Naive thymus-derived CD4-positive, alpha-beta T cell (primary cell): ENCODE measurements at regions not wholly inside any gene's neighbourhood (a gene's known extent, or its start where the extent isn't known, plus 50 kb on each side); places are given as distances from the start of the nearest gene placed in this dataset.

Experiments used
- ATAC-seq: fragments of 150-1000 bp; cut with Tn5 transposase; 2 replicates; pipeline ENCODE4 v1.10.0; 2021; ENCODE audit warnings: mild to moderate bottlenecking, moderate library complexity
- CTCF ChIA-PET: fragments of 350-600 bp; sonication (Branson Sonifier 250); formaldehyde crosslinking; loops from one replicate; lab custom pipeline; 2021; ENCODE audit warnings: antibody characterized with exemption; lab: Charles Lee
- POLR2A ChIA-PET: fragments of 350-600 bp; sonication (Branson Sonifier 250); formaldehyde crosslinking; loops from one replicate; lab custom pipeline; 2021; ENCODE audit warnings: antibody characterized with exemption, inconsistent platforms; lab: Charles Lee
- DNase-seq, 9 donors: peaks; one replicate each; pipeline versions ENCODE4 v3.0.0 to v3.0.0-alpha.2; 2020 to 2022; ENCODE audit warnings: mixed read lengths in 1 of 9
- H3K27ac ChIP-seq: one replicate; pipeline ENCODE4 v1.7.0; 2013; ENCODE audit warnings: mild to moderate bottlenecking, low read depth, low read length, moderate library complexity
- H3K27me3 ChIP-seq, 2 donors: one replicate each; pipeline ENCODE4 v1.7.0; 2013; ENCODE audit warnings: low read length in 2 of 2, mild to moderate bottlenecking in 2 of 2, moderate library complexity in 2 of 2; ENCODE audit not compliant: control insufficient read depth in 2 of 2, insufficient read depth in 2 of 2
- H3K36me3 ChIP-seq, 3 experiments: 1 replicate in 2 of 3; 2 replicates in 1 of 3; pipeline ENCODE4 v1.7.0; 2013; ENCODE audit warnings: low read length in 3 of 3, mild to moderate bottlenecking in 3 of 3, moderate library complexity in 1 of 3; ENCODE audit not compliant: insufficient read depth in 3 of 3, control insufficient read depth in 2 of 3
- H3K4me1 ChIP-seq, 2 donors: one replicate each; pipeline ENCODE4 v1.7.0; 2013; ENCODE audit warnings: low read length in 2 of 2, mild to moderate bottlenecking in 2 of 2, moderate library complexity in 1 of 2; ENCODE audit not compliant: control insufficient read depth in 2 of 2, insufficient read depth in 2 of 2
- H3K4me3 ChIP-seq: 2 replicates; pipeline ENCODE4 v1.7.0; 2013; ENCODE audit warnings: mild to moderate bottlenecking, low read length
- H3K9me3 ChIP-seq, 3 experiments: 1 replicate in 2 of 3; 2 replicates in 1 of 3; pipeline ENCODE4 v1.7.0; 2013; ENCODE audit warnings: low read length in 3 of 3; ENCODE audit not compliant: control insufficient read depth in 2 of 3
- H3K27ac Mint-ChIP-seq, 9 donors: one replicate each; pipeline ENCODE4 v1.8.0; 2020 to 2022; ENCODE audit warnings: mixed read lengths in 9 of 9, mild to moderate bottlenecking in 8 of 9, moderate library complexity in 5 of 9, inconsistent platforms in 2 of 9
- H3K27me3 Mint-ChIP-seq, 5 donors: one replicate each; pipeline ENCODE4 v1.8.0; 2021 to 2022; ENCODE audit warnings: mixed read lengths in 5 of 5, mild to moderate bottlenecking in 1 of 5
- H3K36me3 Mint-ChIP-seq, 5 donors: one replicate each; pipeline ENCODE4 v1.8.0; 2020 to 2022; ENCODE audit warnings: mixed read lengths in 5 of 5, mild to moderate bottlenecking in 3 of 5, inconsistent platforms in 1 of 5
- H3K4me1 Mint-ChIP-seq, 7 donors: one replicate each; pipeline ENCODE4 v1.8.0; 2020 to 2022; ENCODE audit warnings: mixed read lengths in 7 of 7, mild to moderate bottlenecking in 3 of 7, inconsistent platforms in 1 of 7
- H3K4me3 Mint-ChIP-seq, 10 donors: one replicate each; pipeline ENCODE4 v1.8.0; 2020 to 2022; ENCODE audit warnings: mild to moderate bottlenecking in 10 of 10, mixed read lengths in 10 of 10, moderate library complexity in 6 of 10, inconsistent platforms in 2 of 10
- H3K9me3 Mint-ChIP-seq, 11 donors: one replicate each; pipeline ENCODE4 v1.8.0; 2020 to 2022; ENCODE audit warnings: mixed read lengths in 11 of 11, mild to moderate bottlenecking in 4 of 11, inconsistent platforms in 1 of 11, moderate library complexity in 1 of 11
- intact Hi-C, 2 donors: fragments of 100-400 bp; cut with micrococcal nuclease; formaldehyde crosslinking; loops; one replicate each; pipeline ENCODE4 v1.15.1; 2023

- H3K4me3 ChIP-seq = no peak overlapping the region
- intact Hi-C loops = no loop called here
Observed at GRCh38 chr3:148459931-148460513, 237.7 kb upstream of the AGTR1 start.

GRCh38 chr3:148460686-148461085 is 237.0 kb upstream of the AGTR1 start:
- no peaks in the 10 kb centered on the region for H3K4me1 Mint-ChIP-seq
- ATAC-seq (no peak), DNase-seq (no peak)
- H3K36me3 Mint-ChIP-seq = no peaks in the 10 kb centered on the region
- no peaks in the 10 kb centered on the region for H3K4me1 ChIP-seq
- H3K9me3 ChIP-seq = no peaks in the 10 kb centered on the region
- H3K27ac Mint-ChIP-seq = no peak overlapping the region
- ChIA-PET POLR2A (no interaction called here), CTCF (interaction anchor here (0.6 kb wide), 1 partner anchor 792 kb away, joined by 3 read pairs; no protein-coding TSS in a partner anchor)
- intact Hi-C loops = no loop called here
- no peak overlapping the region for H3K27ac ChIP-seq
- H3K27me3 Mint-ChIP-seq = no peaks in the 10 kb centered on the region
- no peak overlapping the region for H3K4me3 Mint-ChIP-seq
- H3K4me3 ChIP-seq = no peak overlapping the region
- H3K36me3 ChIP-seq = no peaks in the 10 kb centered on the region
- H3K9me3 Mint-ChIP-seq = peaks cover 0 to 11% (median 0%) of the 10 kb centered on the region in 11 donors
- no peaks in the 10 kb centered on the region for H3K27me3 ChIP-seq

More at GRCh38 chr3:148459931-148460513, 237.7 kb upstream of the AGTR1 start:
- Mint-ChIP-seq H3K27me3 (no peaks in the 10 kb centered on the region), H3K4me3 (no peak overlapping the region), H3K9me3 (peaks cover 0 to 10% (median 0%) of the 10 kb centered on the region in 11 donors), H3K27ac (no peak overlapping the region), H3K36me3 (no peaks in the 10 kb centered on the region), H3K4me1 (no peaks in the 10 kb centered on the region)
- no peak for DNase-seq
- ChIA-PET POLR2A (no interaction called here), CTCF (interaction anchor here (0.6 kb wide), 1 partner anchor 792 kb away, joined by 3 read pairs; no protein-coding TSS in a partner anchor)
- Histone ChIP-seq H3K36me3 (no peaks in the 10 kb centered on the region), H3K27ac (no peak overlapping the region), H3K9me3 (no peaks in the 10 kb centered on the region), H3K4me1 (no peaks in the 10 kb centered on the region), H3K27me3 (no peaks in the 10 kb centered on the region)
- ATAC-seq = no peak

- no peak for DNase-seq
- H3K27me3 Mint-ChIP-seq = no peaks in the 10 kb centered on the region
- no peak overlapping the region for H3K27ac Mint-ChIP-seq
- H3K4me1 ChIP-seq = no peaks in the 10 kb centered on the region
- H3K9me3 Mint-ChIP-seq = peaks cover 0 to 11% (median 0%) of the 10 kb centered on the region in 11 donors
- ChIA-PET POLR2A (no interaction called here), CTCF (no interaction called here)
- no peaks in the 10 kb centered on the region for H3K27me3 ChIP-seq
- no peaks in the 10 kb centered on the region for H3K9me3 ChIP-seq
- no peaks in the 10 kb centered on the region for H3K36me3 Mint-ChIP-seq
- H3K4me3 ChIP-seq = no peak overlapping the region
- no peak overlapping the region for H3K27ac ChIP-seq
- ATAC-seq = no peak
- intact Hi-C loops = no loop called here
- H3K36me3 ChIP-seq = no peaks in the 10 kb centered on the region
- no peak overlapping the region for H3K4me3 Mint-ChIP-seq
- H3K4me1 Mint-ChIP-seq = no peaks in the 10 kb centered on the region
Observed at GRCh38 chr3:148464246-148464645, 233.5 kb upstream of the AGTR1 start.

- Histone ChIP-seq H3K4me3 (no peak overlapping the region), H3K9me3 (no peaks in the 10 kb centered on the region), H3K27ac (no peak overlapping the region), H3K27me3 (no peaks in the 10 kb centered on the region), H3K4me1 (no peaks in the 10 kb centered on the region), H3K36me3 (no peaks in the 10 kb centered on the region)
- no peak for ATAC-seq
- no peak overlapping the region for H3K4me3 Mint-ChIP-seq
- no peaks in the 10 kb centered on the region for H3K36me3 Mint-ChIP-seq
- POLR2A ChIA-PET = no interaction called here
- CTCF ChIA-PET = no interaction called here
- peaks cover 0 to 11% (median 0%) of the 10 kb centered on the region in 11 donors for H3K9me3 Mint-ChIP-seq
- intact Hi-C loops = no loop called here
- DNase-seq = no peak
- H3K27ac Mint-ChIP-seq = no peak overlapping the region
- H3K4me1 Mint-ChIP-seq = no peaks in the 10 kb centered on the region
- H3K27me3 Mint-ChIP-seq = no peaks in the 10 kb centered on the region
Observed at GRCh38 chr3:148466143-148466542, 231.6 kb upstream of the AGTR1 start.

- no peak overlapping the region for H3K4me3 ChIP-seq
Observed at GRCh38 chr3:148466980-148467740, 230.5 kb upstream of the AGTR1 start.

GRCh38 chr3:148477375-148477774 is 220.3 kb upstream of the AGTR1 start:
- H3K27me3 Mint-ChIP-seq = no peaks in the 10 kb centered on the region
- DNase-seq (no peak), ATAC-seq (no peak)
- ChIA-PET POLR2A (no interaction called here), CTCF (no interaction called here)
- H3K9me3 Mint-ChIP-seq = peaks cover 0 to 17% (median 6%) of the 10 kb centered on the region in 11 donors
- Histone ChIP-seq H3K36me3 (no peaks in the 10 kb centered on the region), H3K27me3 (no peaks in the 10 kb centered on the region), H3K9me3 (no peaks in the 10 kb centered on the region), H3K27ac (no peak overlapping the region), H3K4me3 (no peak overlapping the region), H3K4me1 (no peaks in the 10 kb centered on the region)
- intact Hi-C loops = no loop called here
- no peaks in the 10 kb centered on the region for H3K36me3 Mint-ChIP-seq
- no peak overlapping the region for H3K4me3 Mint-ChIP-seq
- H3K4me1 Mint-ChIP-seq = no peaks in the 10 kb centered on the region
- H3K27ac Mint-ChIP-seq = no peak overlapping the region

More at GRCh38 chr3:148466980-148467740, 230.5 kb upstream of the AGTR1 start:
- no peak for DNase-seq
- H3K4me3 Mint-ChIP-seq = no peak overlapping the region
- H3K27me3 ChIP-seq = no peaks in the 10 kb centered on the region
- H3K36me3 Mint-ChIP-seq = no peaks in the 10 kb centered on the region
- intact Hi-C loops = no loop called here
- H3K9me3 Mint-ChIP-seq = peaks cover 0 to 12% (median 0%) of the 10 kb centered on the region in 11 donors
- H3K27me3 Mint-ChIP-seq = no peaks in the 10 kb centered on the region
- no peaks in the 10 kb centered on the region for H3K4me1 ChIP-seq
- no peaks in the 10 kb centered on the region for H3K4me1 Mint-ChIP-seq
- no peak for ATAC-seq
- H3K36me3 ChIP-seq = no peaks in the 10 kb centered on the region
- no peak overlapping the region for H3K27ac Mint-ChIP-seq
- H3K27ac ChIP-seq = no peak overlapping the region
- no peaks in the 10 kb centered on the region for H3K9me3 ChIP-seq
- ChIA-PET POLR2A (no interaction called here), CTCF (interaction anchor here (0.9 kb wide), 1 partner anchor 38 kb away, joined by 5 read pairs; no protein-coding TSS in a partner anchor)
